Liver (tissue), 8 donors: ENCODE measurements at regions not wholly inside any gene's neighbourhood (a gene's known extent, or its start where the extent isn't known, plus 50 kb on each side); places are given as distances from the start of the nearest gene placed in this dataset.

Experiments used
- DNase-seq: peaks from one replicate; pipeline ENCODE4 v3.0.0-alpha.2; 2017; ENCODE audit warnings: low spot score
- H3K27ac ChIP-seq, 2 donors: one replicate each; pipeline ENCODE4 v1.7.0; 2013; ENCODE audit warnings: inconsistent platforms in 2 of 2, low read length in 2 of 2, control low read depth in 1 of 2, low read depth in 1 of 2, mild to moderate bottlenecking in 1 of 2
- H3K27me3 ChIP-seq, 4 donors: one replicate each; pipeline versions ENCODE4 v1.6.1 to v1.7.0; 2013; ENCODE audit warnings: low read length in 3 of 4, inconsistent platforms in 1 of 4, mild to moderate bottlenecking in 1 of 4, moderate library complexity in 1 of 4; ENCODE audit not compliant: control insufficient read depth in 4 of 4, insufficient read depth in 4 of 4
- H3K36me3 ChIP-seq, 4 donors: one replicate each; pipeline versions ENCODE4 v1.6.1 to v1.7.0; 2013; ENCODE audit warnings: low read length in 3 of 4, mild to moderate bottlenecking in 3 of 4, low read depth in 1 of 4, moderate library complexity in 1 of 4; ENCODE audit not compliant: control insufficient read depth in 4 of 4, insufficient read depth in 3 of 4
- H3K4me1 ChIP-seq, 4 donors: one replicate each; pipeline versions ENCODE4 v1.6.1 to v1.7.0; 2013; ENCODE audit warnings: low read length in 3 of 4, mild to moderate bottlenecking in 3 of 4, moderate library complexity in 1 of 4; ENCODE audit not compliant: control insufficient read depth in 4 of 4, insufficient read depth in 4 of 4
- H3K4me3 ChIP-seq, 3 donors: one replicate each; pipeline versions ENCODE4 v1.6.1 to v1.7.0; 2013; ENCODE audit warnings: low read length in 3 of 3, control low read depth in 1 of 3, low read depth in 1 of 3, mild to moderate bottlenecking in 1 of 3
- H3K9ac ChIP-seq, 2 donors: one replicate each; pipeline ENCODE4 v1.7.0; 2013; ENCODE audit warnings: low read length in 2 of 2, mild to moderate bottlenecking in 2 of 2, moderate library complexity in 2 of 2, control low read depth in 1 of 2, low read depth in 1 of 2
- H3K9me3 ChIP-seq, 4 donors: one replicate each; pipeline versions ENCODE4 v1.6.1 to v1.7.0; 2013; ENCODE audit warnings: low read length in 3 of 4; ENCODE audit not compliant: control insufficient read depth in 4 of 4
- ATF3 ChIP-seq: IDR thresholded peaks from 2 replicates; pipeline ENCODE4 v1.6.1; 2016; ENCODE audit warnings: antibody characterized with exemption
- CTCF ChIP-seq: fragments of 150-350 bp; IDR thresholded peaks from 2 replicates; pipeline ENCODE4 v1.5.1; 2017; ENCODE audit warnings: improper control_type of control experiment, low read depth, low read length; ENCODE audit not compliant: missing input control
- EGR1 ChIP-seq, 2 donors: IDR thresholded peaks; 2 replicates each; pipeline ENCODE4 v1.6.1; 2016 to 2018; ENCODE audit warnings: antibody characterized with exemption in 2 of 2, low read depth in 2 of 2
- FOXA1 ChIP-seq: IDR thresholded peaks from 2 replicates; pipeline ENCODE4 v1.6.1; 2016; ENCODE audit warnings: antibody characterized with exemption
- FOXA2 ChIP-seq: IDR thresholded peaks from 2 replicates; pipeline ENCODE4 v1.6.1; 2016; ENCODE audit warnings: antibody characterized with exemption
- GABPA ChIP-seq, 2 donors: IDR thresholded peaks in 1 of 2; conservative IDR thresholded peaks in 1 of 2; 2 replicates each; pipeline ENCODE4 v1.6.1; 2016; ENCODE audit warnings: antibody characterized with exemption in 2 of 2, mild to moderate bottlenecking in 1 of 2, moderate library complexity in 1 of 2
- HNF4A ChIP-seq, 2 donors: conservative IDR thresholded peaks; 2 replicates each; pipeline ENCODE4 v1.6.1; 2016; ENCODE audit warnings: antibody characterized with exemption in 2 of 2, mild to moderate bottlenecking in 2 of 2
- HNF4G ChIP-seq: IDR thresholded peaks from 2 replicates; pipeline ENCODE4 v1.6.1; 2016; ENCODE audit warnings: antibody characterized with exemption
- JUND ChIP-seq, 2 donors: IDR thresholded peaks; 2 replicates each; pipeline ENCODE4 v1.6.1; 2016; ENCODE audit warnings: antibody characterized with exemption in 2 of 2
- MAX ChIP-seq: IDR thresholded peaks from 2 replicates; pipeline ENCODE4 v1.6.1; 2016; ENCODE audit warnings: antibody characterized with exemption
- NR2F2 ChIP-seq: IDR thresholded peaks from 2 replicates; pipeline ENCODE4 v1.6.1; 2016; ENCODE audit warnings: antibody characterized with exemption
- RAD21 ChIP-seq, 2 donors: IDR thresholded peaks; 2 replicates each; pipeline ENCODE4 v1.6.1; 2016; ENCODE audit warnings: antibody characterized with exemption in 2 of 2, mild to moderate bottlenecking in 2 of 2
- REST ChIP-seq: IDR thresholded peaks from 2 replicates; pipeline ENCODE4 v1.6.1; 2016; ENCODE audit warnings: antibody characterized with exemption, mild to moderate bottlenecking
- RXRA ChIP-seq, 2 donors: IDR thresholded peaks; 2 replicates each; pipeline ENCODE4 v1.6.1; 2017 to 2018; ENCODE audit warnings: antibody characterized with exemption in 2 of 2, mild to moderate bottlenecking in 1 of 2
- SP1 ChIP-seq: IDR thresholded peaks from 2 replicates; pipeline ENCODE4 v1.6.1; 2018; ENCODE audit warnings: antibody characterized with exemption, mild to moderate bottlenecking
- TAF1 ChIP-seq: conservative IDR thresholded peaks from 2 replicates; pipeline ENCODE4 v1.6.1; 2016; ENCODE audit warnings: antibody characterized with exemption, mild to moderate bottlenecking
- YY1 ChIP-seq: IDR thresholded peaks from 2 replicates; pipeline ENCODE4 v1.6.1; 2016; ENCODE audit warnings: antibody characterized with exemption, mild to moderate bottlenecking
- WGBS: extraction: QIAGEN DNeasy Blood & Tissue Kit; methylation state at CpG from one replicate; pipeline ENCODE4 v1.1.7; 2013; 5-methylcytosine and 5-hydroxymethylcytosine counted together
- TF ChIP-seq, protein P1 (sequence below): IDR thresholded peaks from 2 replicates; pipeline ENCODE4 v1.6.1; 2016; ENCODE audit warnings: antibody characterized with exemption
- donor health status: healthy.
- donor health status: healthy.
- donor health status: healthy.
- donor health status: healthy.
- donor health status: healthy.

DNA sequence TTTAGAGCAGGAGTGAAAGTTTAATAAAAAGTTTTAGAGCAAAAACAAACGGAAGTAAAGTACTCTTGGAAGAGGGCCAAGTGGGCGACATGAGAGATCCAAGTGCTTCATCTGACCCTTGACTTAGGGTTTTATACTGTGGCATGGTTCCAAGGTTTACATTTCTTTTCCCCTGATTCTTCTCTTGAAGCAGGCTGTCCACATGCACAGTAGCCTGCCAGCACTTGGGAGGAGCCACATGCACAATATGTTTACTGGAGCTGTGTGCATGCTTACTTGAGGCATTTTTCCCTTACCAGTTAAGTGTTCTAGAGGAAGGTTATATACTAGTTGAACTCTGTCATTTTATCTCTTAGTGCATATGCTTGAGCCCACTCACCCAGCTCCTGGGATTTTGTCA is 295.6 kb downstream of the TBC1D4 start (continued):
- TF ChIP-seq GABPA (IDR thresholded peaks at IDR 0.05 in 1 of 2, conservative IDR thresholded peaks at IDR 0.05 in 1 of 2) = no peak
- no peak for TF ChIP-seq YY1
- no peak for TF ChIP-seq MAX

GRCh38 chr13:75181906-75182305 is 300.1 kb downstream of the TBC1D4 start:
- H3K27ac ChIP-seq = no peak overlapping the region
- H3K9ac ChIP-seq = no peak overlapping the region
- no peak overlapping the region for H3K4me3 ChIP-seq
- WGBS = 79% methylated on average over 2 of the region's 2 CpGs
- H3K9me3 ChIP-seq = peaks cover 0 to 2% (median 1%) of the 10 kb centered on the region in 4 donors
- peaks cover 2 to 6% (median 2%) of the 10 kb centered on the region in 4 donors for H3K4me1 ChIP-seq
- no peak for DNase-seq
- no peaks in the 10 kb centered on the region for H3K36me3 ChIP-seq
- TF ChIP-seq JUND (IDR thresholded peaks at IDR 0.05) (no peak), YY1 (no peak), ATF3 (no peak), REST (no peak), FOXA1 (no peak), CTCF (no peak), TAF1 (no peak), GABPA (IDR thresholded peaks at IDR 0.05 in 1 of 2, conservative IDR thresholded peaks at IDR 0.05 in 1 of 2) (no peak), FOXA2 (no peak), RXRA (IDR thresholded peaks at IDR 0.05) (no peak), RAD21 (IDR thresholded peaks at IDR 0.05) (no peak), EGR1 (IDR thresholded peaks at IDR 0.05; ENCODE audit: low read depth in 2 of 2) (no peak), HNF4A (conservative IDR thresholded peaks at IDR 0.05) (no peak), MAX (no peak), SP1 (no peak), HNF4G (no peak), NR2F2 (no peak)
- TF ChIP-seq, protein P1, sequence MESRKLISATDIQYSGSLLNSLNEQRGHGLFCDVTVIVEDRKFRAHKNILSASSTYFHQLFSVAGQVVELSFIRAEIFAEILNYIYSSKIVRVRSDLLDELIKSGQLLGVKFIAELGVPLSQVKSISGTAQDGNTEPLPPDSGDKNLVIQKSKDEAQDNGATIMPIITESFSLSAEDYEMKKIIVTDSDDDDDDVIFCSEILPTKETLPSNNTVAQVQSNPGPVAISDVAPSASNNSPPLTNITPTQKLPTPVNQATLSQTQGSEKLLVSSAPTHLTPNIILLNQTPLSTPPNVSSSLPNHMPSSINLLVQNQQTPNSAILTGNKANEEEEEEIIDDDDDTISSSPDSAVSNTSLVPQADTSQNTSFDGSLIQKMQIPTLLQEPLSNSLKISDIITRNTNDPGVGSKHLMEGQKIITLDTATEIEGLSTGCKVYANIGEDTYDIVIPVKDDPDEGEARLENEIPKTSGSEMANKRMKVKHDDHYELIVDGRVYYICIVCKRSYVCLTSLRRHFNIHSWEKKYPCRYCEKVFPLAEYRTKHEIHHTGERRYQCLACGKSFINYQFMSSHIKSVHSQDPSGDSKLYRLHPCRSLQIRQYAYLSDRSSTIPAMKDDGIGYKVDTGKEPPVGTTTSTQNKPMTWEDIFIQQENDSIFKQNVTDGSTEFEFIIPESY = no peak
- no peaks in the 10 kb centered on the region for H3K27me3 ChIP-seq
